Naive thymus-derived CD8-positive, alpha-beta T cell (primary cell): ENCODE measurements at regions not wholly inside any gene's neighbourhood (a gene's known extent, or its start where the extent isn't known, plus 50 kb on each side); places are given as distances from the start of the nearest gene placed in this dataset.

Source experiments
- ATAC-seq, 2 donors: fragments of 150-1000 bp; cut with Tn5 transposase in 1 of 2; sonication (Bioruptor Pico), chemical (Tn5 transposase) in 1 of 2; 1 replicate in 1 of 2; 2 replicates in 1 of 2; pipeline ENCODE4 v1.10.0; 2021; ENCODE audit warnings: mild to moderate bottlenecking in 2 of 2, moderate library complexity in 2 of 2
- POLR2A ChIA-PET: fragments of 350-600 bp; sonication (Branson Sonifier 250); formaldehyde crosslinking; loops from one replicate; lab custom pipeline; 2021; ENCODE audit warnings: antibody characterized with exemption; lab: Charles Lee
- DNase-seq, 10 donors: peaks; one replicate each; pipeline versions ENCODE4 v3.0.0 to v3.0.0-alpha.2; 2020 to 2022
- H3K27ac Mint-ChIP-seq, 10 donors: one replicate each; pipeline ENCODE4 v1.8.0; 2020 to 2022; ENCODE audit warnings: mild to moderate bottlenecking in 10 of 10, mixed read lengths in 10 of 10, moderate library complexity in 4 of 10, inconsistent platforms in 1 of 10
- H3K27me3 Mint-ChIP-seq, 5 donors: one replicate each; pipeline ENCODE4 v1.8.0; 2021 to 2022; ENCODE audit warnings: mixed read lengths in 5 of 5
- H3K36me3 Mint-ChIP-seq, 3 donors: one replicate each; pipeline ENCODE4 v1.8.0; 2020 to 2022; ENCODE audit warnings: mixed read lengths in 3 of 3, mild to moderate bottlenecking in 2 of 3, inconsistent platforms in 1 of 3
- H3K4me1 Mint-ChIP-seq, 4 donors: one replicate each; pipeline ENCODE4 v1.8.0; 2021 to 2022; ENCODE audit warnings: mixed read lengths in 4 of 4
- H3K4me3 Mint-ChIP-seq, 10 donors: one replicate each; pipeline ENCODE4 v1.8.0; 2020 to 2022; ENCODE audit warnings: mild to moderate bottlenecking in 10 of 10, mixed read lengths in 10 of 10, moderate library complexity in 6 of 10, inconsistent platforms in 1 of 10
- H3K9me3 Mint-ChIP-seq, 9 donors: one replicate each; pipeline ENCODE4 v1.8.0; 2020 to 2022; ENCODE audit warnings: mixed read lengths in 9 of 9, mild to moderate bottlenecking in 3 of 9, inconsistent platforms in 1 of 9, moderate library complexity in 1 of 9

GRCh38 chr1:50358962-50359361 lies 64.3 kb downstream of the DMRTA2 start:
- Mint-ChIP-seq H3K27ac (no peak overlapping the region), H3K9me3 (peaks cover 0 to 22% (median 6%) of the 10 kb centered on the region in 9 donors)

GRCh38 chr1:50357186-50357585 lies 66.1 kb downstream of the DMRTA2 start:
- peaks cover 0 to 8% (median 0%) of the 10 kb centered on the region in 3 donors for H3K36me3 Mint-ChIP-seq
- POLR2A ChIA-PET, result no interaction called here

More at GRCh38 chr1:50358962-50359361, 64.3 kb downstream of the DMRTA2 start:
- no peak for ATAC-seq
- DNase-seq, result no peak
- H3K4me3 Mint-ChIP-seq, result no peak overlapping the region
- H3K27me3 Mint-ChIP-seq, result peaks cover 27 to 89% (median 47%) of the 10 kb centered on the region in 5 donors
- no peaks in the 10 kb centered on the region for H3K4me1 Mint-ChIP-seq
- POLR2A ChIA-PET, result no interaction called here
- H3K36me3 Mint-ChIP-seq, result peaks cover 0 to 10% (median 0%) of the 10 kb centered on the region in 3 donors

GRCh38 chr1:50354813-50355212 lies 68.4 kb downstream of the DMRTA2 start:
- Mint-ChIP-seq H3K36me3 (no peaks in the 10 kb centered on the region), H3K4me3 (no peak overlapping the region), H3K9me3 (peaks cover 0 to 5% (median 0%) of the 10 kb centered on the region in 9 donors), H3K27me3 (peaks cover 16 to 68% (median 35%) of the 10 kb centered on the region in 5 donors), H3K27ac (no peak overlapping the region), H3K4me1 (no peaks in the 10 kb centered on the region)
- POLR2A ChIA-PET, result no interaction called here
- DNase-seq (no peak), ATAC-seq (no peak)

More at GRCh38 chr1:50357186-50357585, 66.1 kb downstream of the DMRTA2 start:
- peaks cover 0 to 17% (median 6%) of the 10 kb centered on the region in 9 donors for H3K9me3 Mint-ChIP-seq
- ATAC-seq (no peak), DNase-seq (no peak)
- peaks cover 21 to 73% (median 45%) of the 10 kb centered on the region in 5 donors for H3K27me3 Mint-ChIP-seq
- no peak overlapping the region for H3K4me3 Mint-ChIP-seq
- no peaks in the 10 kb centered on the region for H3K4me1 Mint-ChIP-seq
- H3K27ac Mint-ChIP-seq, result no peak overlapping the region

GRCh38 chr1:50352428-50352827 lies 70.8 kb downstream of the DMRTA2 start:
- no peak overlapping the region for H3K27ac Mint-ChIP-seq
- no peak for ATAC-seq
- H3K4me3 Mint-ChIP-seq, result no peak overlapping the region
- peaks cover 0 to 1% (median 0%) of the 10 kb centered on the region in 9 donors for H3K9me3 Mint-ChIP-seq
- no peaks in the 10 kb centered on the region for H3K36me3 Mint-ChIP-seq
- peaks cover 17 to 58% (median 35%) of the 10 kb centered on the region in 5 donors for H3K27me3 Mint-ChIP-seq
- H3K4me1 Mint-ChIP-seq, result peaks cover 0 to 2% (median 0%) of the 10 kb centered on the region in 4 donors
- DNase-seq, result no peak
- POLR2A ChIA-PET, result no interaction called here

- ATAC-seq, result no peak
- no peak overlapping the region for H3K27ac Mint-ChIP-seq
- H3K9me3 Mint-ChIP-seq, result peaks cover 0 to 1% (median 0%) of the 10 kb centered on the region in 9 donors
- POLR2A ChIA-PET, result no interaction called here
- H3K27me3 Mint-ChIP-seq, result peaks cover 16 to 47% (median 23%) of the 10 kb centered on the region in 5 donors
- no peaks in the 10 kb centered on the region for H3K36me3 Mint-ChIP-seq
- no peak for DNase-seq
- H3K4me3 Mint-ChIP-seq, result no peak overlapping the region
- H3K4me1 Mint-ChIP-seq, result peaks cover 0 to 2% (median 0%) of the 10 kb centered on the region in 4 donors
These were observed 72.4 kb downstream of the DMRTA2 start for GRCh38 chr1:50350868-50351267.

GRCh38 chr1:50350421-50350820 lies 72.8 kb downstream of the DMRTA2 start:
- POLR2A ChIA-PET, result no interaction called here

GRCh38 chr1:50349242-50349565 lies 74.0 kb downstream of the DMRTA2 start:
- no peak overlapping the region for H3K4me3 Mint-ChIP-seq
- POLR2A ChIA-PET, result no interaction called here
- H3K4me1 Mint-ChIP-seq, result peaks cover 0 to 2% (median 0%) of the 10 kb centered on the region in 4 donors

More at GRCh38 chr1:50350421-50350820, 72.8 kb downstream of the DMRTA2 start:
- Mint-ChIP-seq H3K4me1 (peaks cover 0 to 2% (median 0%) of the 10 kb centered on the region in 4 donors), H3K27ac (no peak overlapping the region), H3K27me3 (peaks cover 16 to 45% (median 23%) of the 10 kb centered on the region in 5 donors), H3K4me3 (no peak overlapping the region), H3K9me3 (peaks cover 0 to 1% (median 0%) of the 10 kb centered on the region in 9 donors), H3K36me3 (no peaks in the 10 kb centered on the region)
- no peak for ATAC-seq
- DNase-seq, result peak in 1 of 10 donors; percentile 55

GRCh38 chr1:50348449-50349241 lies 74.6 kb downstream of the DMRTA2 start:
- ATAC-seq (peak in 1 of 2 donors; percentile 33), DNase-seq (peak in 8 of 10 donors; percentile 23 to 61 (median 38))
- Mint-ChIP-seq H3K27ac (no peak overlapping the region), H3K4me1 (peaks cover 0 to 2% (median 0%) of the 10 kb centered on the region in 4 donors), H3K36me3 (no peaks in the 10 kb centered on the region), H3K27me3 (peaks cover 16 to 44% (median 26%) of the 10 kb centered on the region in 5 donors), H3K9me3 (peaks cover 0 to 1% (median 0%) of the 10 kb centered on the region in 9 donors), H3K4me3 (no peak overlapping the region)
- POLR2A ChIA-PET, result interaction anchor here (0.6 kb wide), 1 partner anchor 1109 kb away, joined by 3 read pairs; no protein-coding TSS in a partner anchor

More at GRCh38 chr1:50349242-50349565, 74.0 kb downstream of the DMRTA2 start:
- Mint-ChIP-seq H3K9me3 (peaks cover 0 to 1% (median 0%) of the 10 kb centered on the region in 9 donors), H3K36me3 (no peaks in the 10 kb centered on the region), H3K27me3 (peaks cover 17 to 42% (median 26%) of the 10 kb centered on the region in 5 donors), H3K27ac (no peak overlapping the region)
- ATAC-seq, result no peak
- DNase-seq, result peak in 1 of 10 donors; percentile 63

GRCh38 chr1:50347933-50348332 lies 75.3 kb downstream of the DMRTA2 start:
- Mint-ChIP-seq H3K36me3 (no peaks in the 10 kb centered on the region), H3K4me3 (no peak overlapping the region), H3K27me3 (peaks cover 16 to 51% (median 28%) of the 10 kb centered on the region in 5 donors), H3K9me3 (peaks cover 0 to 1% (median 0%) of the 10 kb centered on the region in 9 donors), H3K27ac (no peak overlapping the region), H3K4me1 (peaks cover 0 to 2% (median 0%) of the 10 kb centered on the region in 4 donors)
- ATAC-seq, result no peak
- DNase-seq, result no peak
- POLR2A ChIA-PET, result interaction anchor here (0.6 kb wide), 1 partner anchor 1110 kb away, joined by 3 read pairs; no protein-coding TSS in a partner anchor

GRCh38 chr1:50346621-50347020 lies 76.6 kb downstream of the DMRTA2 start:
- POLR2A ChIA-PET, result no interaction called here
- Mint-ChIP-seq H3K36me3 (no peaks in the 10 kb centered on the region), H3K9me3 (peaks cover 0 to 1% (median 0%) of the 10 kb centered on the region in 9 donors), H3K27me3 (peaks cover 21 to 55% (median 31%) of the 10 kb centered on the region in 5 donors), H3K4me3 (no peak overlapping the region), H3K27ac (no peak overlapping the region), H3K4me1 (peaks cover 0 to 2% (median 0%) of the 10 kb centered on the region in 4 donors)
- no peak for ATAC-seq
- no peak for DNase-seq

- Mint-ChIP-seq H3K36me3 (no peaks in the 10 kb centered on the region), H3K27ac (no peak overlapping the region), H3K9me3 (no peaks in the 10 kb centered on the region), H3K27me3 (peaks cover 14 to 42% (median 17%) of the 10 kb centered on the region in 5 donors), H3K4me3 (no peak overlapping the region), H3K4me1 (no peaks in the 10 kb centered on the region)
- ATAC-seq (no peak), DNase-seq (no peak)
- POLR2A ChIA-PET, result no interaction called here
These were observed 79.9 kb downstream of the DMRTA2 start for GRCh38 chr1:50343323-50343722.

GRCh38 chr1:50342525-50342924 lies 80.7 kb downstream of the DMRTA2 start:
- Mint-ChIP-seq H3K4me3 (no peak overlapping the region), H3K36me3 (no peaks in the 10 kb centered on the region), H3K27me3 (peaks cover 11 to 49% (median 19%) of the 10 kb centered on the region in 5 donors), H3K27ac (no peak overlapping the region), H3K9me3 (no peaks in the 10 kb centered on the region), H3K4me1 (no peaks in the 10 kb centered on the region)
- no peak for ATAC-seq
- POLR2A ChIA-PET, result no interaction called here
- DNase-seq, result no peak

- POLR2A ChIA-PET, result no interaction called here
- DNase-seq, result no peak
- Mint-ChIP-seq H3K4me3 (no peak overlapping the region), H3K4me1 (peaks cover 1 to 13% (median 10%) of the 10 kb centered on the region in 4 donors), H3K27me3 (peaks cover 26 to 70% (median 49%) of the 10 kb centered on the region in 5 donors), H3K27ac (no peak overlapping the region), H3K9me3 (no peaks in the 10 kb centered on the region), H3K36me3 (peaks cover 0 to 2% (median 0%) of the 10 kb centered on the region in 3 donors)
- ATAC-seq, result no peak
These were observed 88.2 kb downstream of the DMRTA2 start for GRCh38 chr1:50335036-50335435.
